Natural killer cell (primary cell): ENCODE measurements at regions not wholly inside any gene's neighbourhood (a gene's known extent, or its start where the extent isn't known, plus 50 kb on each side); places are given as distances from the start of the nearest gene placed in this dataset.

Source experiments
- ATAC-seq, 3 donors: fragments of 150-1000 bp in 2 of 3; fragments of 200-7000 bp in 1 of 3; cut with Tn5 transposase; 1 replicate in 1 of 3; 2 replicates in 2 of 3; pipeline ENCODE4 v1.10.0; 2021; ENCODE audit warnings: mild to moderate bottlenecking in 2 of 3, moderate library complexity in 2 of 3
- DNase-seq, 2 donors: peaks; one replicate each; pipeline versions ENCODE4 v3.0.0 to v3.0.0-alpha.2; 2013 to 2021; ENCODE audit warnings: mixed read lengths in 1 of 2
- H3K27ac ChIP-seq: one replicate; pipeline ENCODE4 v1.5.1; 2013; ENCODE audit warnings: mild to moderate bottlenecking, low read length
- H3K27me3 ChIP-seq: one replicate; pipeline ENCODE4 v1.6.1; 2013; ENCODE audit warnings: low read length; ENCODE audit not compliant: control insufficient read depth, insufficient read depth
- H3K36me3 ChIP-seq: one replicate; pipeline ENCODE4 v1.6.1; 2013; ENCODE audit warnings: low read length; ENCODE audit not compliant: control insufficient read depth, insufficient read depth
- H3K4me1 ChIP-seq: one replicate; pipeline ENCODE4 v1.6.1; 2013; ENCODE audit warnings: low read length; ENCODE audit not compliant: control insufficient read depth, insufficient read depth
- H3K4me3 ChIP-seq: one replicate; pipeline ENCODE4 v1.5.1; 2013; ENCODE audit warnings: low read length
- H3K9me3 ChIP-seq: one replicate; pipeline ENCODE4 v1.6.1; 2013; ENCODE audit warnings: low read length; ENCODE audit not compliant: control insufficient read depth, insufficient read depth
- H3K27ac Mint-ChIP-seq, 2 donors: one replicate each; pipeline ENCODE4 v1.8.0; 2022; ENCODE audit warnings: mild to moderate bottlenecking in 2 of 2, mixed read lengths in 2 of 2, moderate library complexity in 1 of 2
- H3K27me3 Mint-ChIP-seq, 2 donors: one replicate each; pipeline ENCODE4 v1.8.0; 2022; ENCODE audit warnings: low read depth in 2 of 2, mixed read lengths in 2 of 2
- H3K36me3 Mint-ChIP-seq: one replicate; pipeline ENCODE4 v1.8.0; 2022; ENCODE audit warnings: mixed read lengths
- H3K4me1 Mint-ChIP-seq, 2 donors: one replicate each; pipeline ENCODE4 v1.8.0; 2022; ENCODE audit warnings: mixed read lengths in 2 of 2
- H3K4me3 Mint-ChIP-seq: one replicate; pipeline ENCODE4 v1.8.0; 2022; ENCODE audit warnings: mild to moderate bottlenecking, moderate library complexity, mixed read lengths
- H3K9me3 Mint-ChIP-seq, 2 donors: one replicate each; pipeline ENCODE4 v1.8.0; 2022; ENCODE audit warnings: mixed read lengths in 2 of 2
- WGBS: methylation state at CpG from one replicate; pipeline ENCODE4 v1.1.7; 2013; ENCODE audit warnings: missing lambda C conversion rate; ENCODE audit not compliant: insufficient coverage; 5-methylcytosine and 5-hydroxymethylcytosine counted together
- intact Hi-C: fragments of 100-400 bp; cut with micrococcal nuclease; formaldehyde crosslinking; loops from one replicate; pipeline ENCODE4 v1.14.2; 2022
- TF ChIP-seq, protein P1 (sequence below): fragments of 200-600 bp; IDR thresholded peaks from one replicate; pipeline ENCODE4 v1.8.0; 2022; ENCODE audit warnings: antibody characterized with exemption

DNA sequence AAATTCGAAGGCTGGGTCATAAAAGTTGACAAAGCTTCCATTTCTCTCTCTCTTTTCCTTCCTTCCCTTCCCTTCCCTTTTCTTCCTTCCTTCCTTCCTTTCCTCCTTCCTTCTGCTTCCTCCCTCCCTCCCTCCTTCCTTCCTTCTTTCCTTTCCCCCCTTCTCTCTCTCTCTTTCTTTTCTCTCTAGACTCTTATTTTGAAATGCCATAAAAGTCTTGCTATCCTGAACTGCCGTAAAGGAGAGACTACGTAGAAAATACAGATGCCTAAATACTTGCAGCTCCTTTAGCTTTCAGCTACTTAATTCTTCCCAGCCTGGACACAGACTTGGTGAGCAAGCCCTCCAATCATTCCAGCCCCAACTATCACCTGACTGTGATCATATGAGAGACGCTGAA, 1644.4 kb downstream of the FAM181B start:
- H3K4me1 Mint-ChIP-seq = no peaks in the 10 kb centered on the region
- H3K36me3 ChIP-seq = no peaks in the 10 kb centered on the region
- H3K4me1 ChIP-seq = no peaks in the 10 kb centered on the region
- H3K9me3 ChIP-seq = peaks cover 10% of the 10 kb centered on the region
- no peaks in the 10 kb centered on the region for H3K27me3 ChIP-seq
- TF ChIP-seq, protein P1, sequence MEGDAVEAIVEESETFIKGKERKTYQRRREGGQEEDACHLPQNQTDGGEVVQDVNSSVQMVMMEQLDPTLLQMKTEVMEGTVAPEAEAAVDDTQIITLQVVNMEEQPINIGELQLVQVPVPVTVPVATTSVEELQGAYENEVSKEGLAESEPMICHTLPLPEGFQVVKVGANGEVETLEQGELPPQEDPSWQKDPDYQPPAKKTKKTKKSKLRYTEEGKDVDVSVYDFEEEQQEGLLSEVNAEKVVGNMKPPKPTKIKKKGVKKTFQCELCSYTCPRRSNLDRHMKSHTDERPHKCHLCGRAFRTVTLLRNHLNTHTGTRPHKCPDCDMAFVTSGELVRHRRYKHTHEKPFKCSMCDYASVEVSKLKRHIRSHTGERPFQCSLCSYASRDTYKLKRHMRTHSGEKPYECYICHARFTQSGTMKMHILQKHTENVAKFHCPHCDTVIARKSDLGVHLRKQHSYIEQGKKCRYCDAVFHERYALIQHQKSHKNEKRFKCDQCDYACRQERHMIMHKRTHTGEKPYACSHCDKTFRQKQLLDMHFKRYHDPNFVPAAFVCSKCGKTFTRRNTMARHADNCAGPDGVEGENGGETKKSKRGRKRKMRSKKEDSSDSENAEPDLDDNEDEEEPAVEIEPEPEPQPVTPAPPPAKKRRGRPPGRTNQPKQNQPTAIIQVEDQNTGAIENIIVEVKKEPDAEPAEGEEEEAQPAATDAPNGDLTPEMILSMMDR = no peak
- H3K4me3 Mint-ChIP-seq = no peak overlapping the region
- intact Hi-C loops = no loop called here
- H3K9me3 Mint-ChIP-seq = peaks cover 17 to 21% of the 10 kb centered on the region in 2 donors
- DNase-seq (no peak), ATAC-seq (no peak)
- no peaks in the 10 kb centered on the region for H3K36me3 Mint-ChIP-seq
- no peak overlapping the region for H3K4me3 ChIP-seq
- no peaks in the 10 kb centered on the region for H3K27me3 Mint-ChIP-seq
- no peak overlapping the region for H3K27ac ChIP-seq
- WGBS = 87% methylated on average over 4 of the region's 4 CpGs
- no peak overlapping the region for H3K27ac Mint-ChIP-seq

DNA sequence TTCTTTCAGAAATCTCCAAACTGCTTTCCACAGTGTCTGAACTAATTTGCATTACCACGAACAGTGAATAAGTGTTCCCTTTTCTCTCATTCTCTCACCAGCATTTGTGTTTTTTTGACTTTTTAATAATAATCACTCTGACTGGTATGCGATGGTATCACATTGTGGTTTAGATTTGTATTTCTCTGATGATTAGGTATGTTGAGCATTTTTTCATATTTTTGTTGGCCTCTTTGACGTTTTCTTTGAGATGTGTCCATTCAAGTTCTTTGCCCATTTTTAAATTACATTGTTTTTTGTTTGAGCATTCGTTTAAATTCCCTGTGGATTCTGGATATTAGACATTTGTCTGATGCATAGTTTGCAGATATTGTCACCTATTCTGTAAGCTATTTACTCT, 1639.6 kb upstream of the TENM4 start:
- no peak for DNase-seq
- H3K27ac ChIP-seq = no peak overlapping the region
- H3K4me1 ChIP-seq = no peaks in the 10 kb centered on the region
- no peaks in the 10 kb centered on the region for H3K27me3 ChIP-seq
- ATAC-seq = no peak
- H3K36me3 Mint-ChIP-seq = no peaks in the 10 kb centered on the region
- no peaks in the 10 kb centered on the region for H3K27me3 Mint-ChIP-seq
- H3K27ac Mint-ChIP-seq = no peak overlapping the region
- WGBS = 88% methylated on average over 4 of the region's 4 CpGs
- TF ChIP-seq, protein P1 = no peak
- no peak overlapping the region for H3K4me3 ChIP-seq
- H3K36me3 ChIP-seq = no peaks in the 10 kb centered on the region
- intact Hi-C loops = no loop called here
- H3K9me3 Mint-ChIP-seq = peaks cover 14 to 15% of the 10 kb centered on the region in 2 donors
- H3K4me3 Mint-ChIP-seq = no peak overlapping the region
- H3K9me3 ChIP-seq = peaks cover 2% of the 10 kb centered on the region
- no peaks in the 10 kb centered on the region for H3K4me1 Mint-ChIP-seq

DNA sequence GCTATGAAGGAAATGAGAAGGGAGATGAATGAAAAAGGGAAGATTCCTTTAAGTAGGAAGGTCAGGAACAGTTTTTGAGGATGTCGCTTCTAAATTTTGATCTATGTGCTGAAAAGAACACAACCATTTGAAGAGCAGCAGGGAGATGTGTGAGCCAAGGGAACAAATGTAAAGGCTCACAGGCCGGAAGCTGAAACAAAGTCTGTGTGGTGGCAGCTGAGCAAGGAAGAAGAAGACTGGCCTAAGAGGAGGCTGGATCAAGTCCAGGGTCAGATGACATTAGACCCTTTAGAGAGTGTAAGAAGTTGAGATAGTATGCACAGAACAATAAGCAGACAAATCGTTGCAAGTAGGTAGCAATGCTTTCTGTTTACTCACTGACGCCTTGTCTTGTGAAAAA, 1631.4 kb upstream of the TENM4 start:
- no peaks in the 10 kb centered on the region for H3K27me3 Mint-ChIP-seq
- Histone ChIP-seq H3K4me3 (no peak overlapping the region), H3K27me3 (no peaks in the 10 kb centered on the region), H3K4me1 (no peaks in the 10 kb centered on the region), H3K9me3 (no peaks in the 10 kb centered on the region), H3K36me3 (no peaks in the 10 kb centered on the region), H3K27ac (no peak overlapping the region)
- TF ChIP-seq, protein P1 = no peak
- H3K27ac Mint-ChIP-seq = no peak overlapping the region
- DNase-seq = no peak
- no peak for ATAC-seq
- intact Hi-C loops = no loop called here
- H3K9me3 Mint-ChIP-seq = peaks cover 9 to 19% of the 10 kb centered on the region in 2 donors
- no peaks in the 10 kb centered on the region for H3K36me3 Mint-ChIP-seq
- WGBS = 88% methylated on average over 4 of the region's 4 CpGs
- no peak overlapping the region for H3K4me3 Mint-ChIP-seq
- no peaks in the 10 kb centered on the region for H3K4me1 Mint-ChIP-seq

DNA sequence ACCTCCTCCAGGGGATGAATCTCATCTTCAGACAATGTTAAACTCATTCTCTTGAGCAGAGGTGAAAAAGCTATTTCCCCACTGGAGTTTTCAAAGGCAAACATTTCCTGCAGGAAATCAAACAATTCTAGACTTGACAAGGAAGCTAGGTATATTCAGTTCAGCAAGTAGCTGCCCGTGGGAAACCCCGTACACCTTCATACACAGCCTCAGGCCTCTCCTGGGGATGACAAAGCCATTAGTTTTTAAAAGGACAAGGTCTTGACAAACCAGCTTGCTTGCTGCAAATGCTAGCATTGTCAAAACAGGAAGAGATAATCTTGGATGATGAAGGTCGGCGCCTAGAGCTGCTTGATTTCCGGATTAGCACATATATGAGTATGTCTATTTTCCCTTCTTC, 1630.8 kb upstream of the TENM4 start:
- no peak overlapping the region for H3K27ac ChIP-seq
- TF ChIP-seq, protein P1 = no peak
- no peak overlapping the region for H3K4me3 Mint-ChIP-seq
- no peak overlapping the region for H3K4me3 ChIP-seq
- intact Hi-C loops = no loop called here
- DNase-seq (no peak), ATAC-seq (no peak)
- peaks cover 9 to 18% of the 10 kb centered on the region in 2 donors for H3K9me3 Mint-ChIP-seq
- H3K36me3 Mint-ChIP-seq = no peaks in the 10 kb centered on the region
- no peaks in the 10 kb centered on the region for H3K4me1 ChIP-seq
- no peak overlapping the region for H3K27ac Mint-ChIP-seq
- H3K27me3 ChIP-seq = no peaks in the 10 kb centered on the region
- no peaks in the 10 kb centered on the region for H3K4me1 Mint-ChIP-seq
- H3K9me3 ChIP-seq = no peaks in the 10 kb centered on the region
- no peaks in the 10 kb centered on the region for H3K27me3 Mint-ChIP-seq
- no peaks in the 10 kb centered on the region for H3K36me3 ChIP-seq
- WGBS = 85% methylated on average over 4 of the region's 5 CpGs
